ENCODE measurements at regions not wholly inside any gene's neighbourhood (a gene's known extent, or its start where the extent isn't known, plus 50 kb on each side); places are given as distances from the start of the nearest gene placed in this dataset.

- no peak for DNase-seq (ENCODE audit: extremely low read depth in 1 of 2, low read depth in 1 of 2)
Measured at GRCh38 chr3:25304916-25305315, 123.1 kb upstream of the RARB start.

GRCh38 chr3:25306066-25306465 lies 122.0 kb upstream of the RARB start:
- no peak for DNase-seq (ENCODE audit: extremely low read depth in 1 of 2, low read depth in 1 of 2)

GRCh38 chr3:25306705-25307104 lies 121.4 kb upstream of the RARB start:
- DNase-seq (ENCODE audit: extremely low read depth in 1 of 2, low read depth in 1 of 2): no peak

- no peak for DNase-seq (ENCODE audit: extremely low read depth in 1 of 2, low read depth in 1 of 2)
Measured at GRCh38 chr3:25313286-25313685, 114.8 kb upstream of the RARB start.

GRCh38 chr3:25324954-25325655 lies 103.0 kb upstream of the RARB start:
- DNase-seq (ENCODE audit: extremely low read depth in 1 of 2, low read depth in 1 of 2): no peak

- DNase-seq (ENCODE audit: extremely low read depth in 1 of 2, low read depth in 1 of 2): no peak
Measured at GRCh38 chr3:25335356-25335755, 92.7 kb upstream of the RARB start.

GRCh38 chr3:25338158-25338725 lies 89.8 kb upstream of the RARB start:
- DNase-seq (ENCODE audit: extremely low read depth in 1 of 2, low read depth in 1 of 2): no peak

GRCh38 chr3:25339225-25339624 lies 88.8 kb upstream of the RARB start:
- DNase-seq (ENCODE audit: extremely low read depth in 1 of 2, low read depth in 1 of 2): no peak

- no peak for DNase-seq (ENCODE audit: extremely low read depth in 1 of 2, low read depth in 1 of 2)
Measured at GRCh38 chr3:25344670-25345069, 83.4 kb upstream of the RARB start.

GRCh38 chr3:25349095-25349494 lies 79.0 kb upstream of the RARB start:
- DNase-seq (ENCODE audit: extremely low read depth in 1 of 2, low read depth in 1 of 2): no peak

- DNase-seq (ENCODE audit: extremely low read depth in 1 of 2, low read depth in 1 of 2): no peak
Measured at GRCh38 chr3:25349828-25350724, 78.0 kb upstream of the RARB start.

GRCh38 chr3:25350725-25351114 lies 77.3 kb upstream of the RARB start:
- DNase-seq (ENCODE audit: extremely low read depth in 1 of 2, low read depth in 1 of 2): no peak

- DNase-seq (ENCODE audit: extremely low read depth in 1 of 2, low read depth in 1 of 2): no peak
Measured at GRCh38 chr3:25354071-25354470, 74.0 kb upstream of the RARB start.

GRCh38 chr3:25355034-25355885 lies 72.8 kb upstream of the RARB start:
- no peak for DNase-seq (ENCODE audit: extremely low read depth in 1 of 2, low read depth in 1 of 2)

- no peak for DNase-seq (ENCODE audit: extremely low read depth in 1 of 2, low read depth in 1 of 2)
Measured at GRCh38 chr3:25355998-25356397, 72.1 kb upstream of the RARB start.

- no peak for DNase-seq (ENCODE audit: extremely low read depth in 1 of 2, low read depth in 1 of 2)
Measured at GRCh38 chr3:25362118-25362517, 65.9 kb upstream of the RARB start.

GRCh38 chr3:25365636-25366035 lies 62.4 kb upstream of the RARB start:
- no peak for DNase-seq (ENCODE audit: extremely low read depth in 1 of 2, low read depth in 1 of 2)

GRCh38 chr3:25367025-25367424 lies 61.0 kb upstream of the RARB start:
- DNase-seq (ENCODE audit: extremely low read depth in 1 of 2, low read depth in 1 of 2): no peak

- DNase-seq (ENCODE audit: extremely low read depth in 1 of 2, low read depth in 1 of 2): no peak
Measured at GRCh38 chr3:25372167-25372566, 55.9 kb upstream of the RARB start.

GRCh38 chr3:25376340-25376739 lies 51.7 kb upstream of the RARB start:
- DNase-seq (ENCODE audit: extremely low read depth in 1 of 2, low read depth in 1 of 2): no peak

- no peak for DNase-seq (ENCODE audit: extremely low read depth in 1 of 2, low read depth in 1 of 2)
Measured at GRCh38 chr3:25377042-25377441, 51.0 kb upstream of the RARB start.
